Keratinocyte (primary cell): ENCODE measurements at regions not wholly inside any gene's neighbourhood (a gene's known extent, or its start where the extent isn't known, plus 50 kb on each side); places are given as distances from the start of the nearest gene placed in this dataset.
"Not testable (repeated sequence)": the region's sequence is repeated elsewhere in the genome, so short reads cannot be mapped to it uniquely, and the experiment has no call there.

Experiments
- DNase-seq: peaks from one replicate; pipeline ENCODE4 v3.0.0-alpha.2; 2011; ENCODE audit warnings: low read depth, missing footprints, low spot score
- FAIRE-seq: peaks from 2 replicates; lab custom pipeline; 2011; peaks lifted over from hg19 to GRCh38; lab: Jason Lieb, UNC
- H2AFZ ChIP-seq: 2 replicates; pipeline ENCODE4 v1.6.0; 2012; ENCODE audit warnings: low read length, control low read depth, inconsistent platforms; ENCODE audit not compliant: control insufficient read depth
- H3K27ac ChIP-seq: 2 replicates; pipeline ENCODE4 v1.5.1; 2011; ENCODE audit warnings: low read length; ENCODE audit not compliant: control insufficient read depth, insufficient read depth
- H3K27me3 ChIP-seq: 3 replicates; pipeline ENCODE4 v1.6.0; 2011; ENCODE audit warnings: low read length; ENCODE audit not compliant: control insufficient read depth, insufficient read depth; ENCODE audit errors: extremely low read depth
- H3K36me3 ChIP-seq, 2 experiments: 2 replicates in 1 of 2; 3 replicates in 1 of 2; pipeline ENCODE4 v1.5.1; 2011; ENCODE audit warnings: low read length in 2 of 2, mild to moderate bottlenecking in 1 of 2; ENCODE audit not compliant: control insufficient read depth in 2 of 2, insufficient read depth in 2 of 2; ENCODE audit errors: extremely low read depth in 1 of 2
- H3K4me1 ChIP-seq: 3 replicates; pipeline ENCODE4 v1.5.1; 2011; ENCODE audit warnings: low read length; ENCODE audit not compliant: control insufficient read depth, insufficient read depth; ENCODE audit errors: extremely low read depth
- H3K4me2 ChIP-seq: 3 replicates; pipeline ENCODE4 v1.6.0; 2011; ENCODE audit warnings: low read depth, low read length; ENCODE audit not compliant: control insufficient read depth, insufficient read depth; ENCODE audit errors: extremely low read depth
- H3K4me3 ChIP-seq, 3 experiments: fragments of 200-600 bp in 1 of 3; sonication (generic) in 1 of 3; 2 replicates in 2 of 3; 3 replicates in 1 of 3; pipeline ENCODE4 v1.5.1; 2011 to 2016; ENCODE audit warnings: low read length in 3 of 3, mild to moderate bottlenecking in 3 of 3, control low read depth in 2 of 3, inconsistent platforms in 1 of 3, low read depth in 1 of 3, mixed read lengths in 1 of 3, mixed run types in 1 of 3, moderate library complexity in 1 of 3; ENCODE audit not compliant: control insufficient read depth in 2 of 3, insufficient read depth in 2 of 3; ENCODE audit errors: extremely low read depth in 1 of 3
- H3K79me2 ChIP-seq: 2 replicates; pipeline ENCODE4 v1.6.0; 2012; ENCODE audit warnings: low read length; ENCODE audit not compliant: control insufficient read depth, insufficient read depth
- H3K9ac ChIP-seq: 3 replicates; pipeline ENCODE4 v1.6.0; 2011; ENCODE audit warnings: low read length; ENCODE audit not compliant: control insufficient read depth, insufficient read depth; ENCODE audit errors: extremely low read depth
- H3K9me1 ChIP-seq: 3 replicates; pipeline ENCODE4 v1.6.0; 2011; ENCODE audit warnings: low read length; ENCODE audit not compliant: control insufficient read depth, insufficient read depth; ENCODE audit errors: extremely low read depth
- H3K9me3 ChIP-seq: 2 replicates; pipeline ENCODE4 v1.5.1; 2012; ENCODE audit warnings: low read depth, low read length; ENCODE audit not compliant: control insufficient read depth
- H4K20me1 ChIP-seq: 3 replicates; pipeline ENCODE4 v1.6.0; 2011; ENCODE audit warnings: low read length; ENCODE audit not compliant: control insufficient read depth, insufficient read depth; ENCODE audit errors: extremely low read depth
- EZH2 ChIP-seq: IDR thresholded peaks from one replicate; pipeline ENCODE4 v1.6.1; 2012; ENCODE audit warnings: inconsistent platforms, mild to moderate bottlenecking, low read length, moderate library complexity
- dilution Hi-C: fragments of 300-500 bp; cut with MboI; formaldehyde crosslinking; loops from one replicate; pipeline ENCODE4 v1.7.0; 2020; ENCODE audit warnings: low sequenced_read_pairs; ENCODE audit not compliant: extremely low pct_ligation_motif_present
- TF ChIP-seq, protein P1 (sequence below), 3 experiments: IDR thresholded peaks in 1 of 3; conservative IDR thresholded peaks in 1 of 3; optimal IDR thresholded peaks in 1 of 3; 2 replicates in 2 of 3; 3 replicates in 1 of 3; pipeline versions ENCODE3 to v1.5.1; 2011; ENCODE audit warnings: low read length in 3 of 3, mild to moderate bottlenecking in 3 of 3, moderate library complexity in 2 of 3, control low read depth in 1 of 3, inconsistent platforms in 1 of 3; ENCODE audit not compliant: insufficient read depth in 2 of 3; ENCODE audit errors: extremely low read depth in 1 of 3

DNA sequence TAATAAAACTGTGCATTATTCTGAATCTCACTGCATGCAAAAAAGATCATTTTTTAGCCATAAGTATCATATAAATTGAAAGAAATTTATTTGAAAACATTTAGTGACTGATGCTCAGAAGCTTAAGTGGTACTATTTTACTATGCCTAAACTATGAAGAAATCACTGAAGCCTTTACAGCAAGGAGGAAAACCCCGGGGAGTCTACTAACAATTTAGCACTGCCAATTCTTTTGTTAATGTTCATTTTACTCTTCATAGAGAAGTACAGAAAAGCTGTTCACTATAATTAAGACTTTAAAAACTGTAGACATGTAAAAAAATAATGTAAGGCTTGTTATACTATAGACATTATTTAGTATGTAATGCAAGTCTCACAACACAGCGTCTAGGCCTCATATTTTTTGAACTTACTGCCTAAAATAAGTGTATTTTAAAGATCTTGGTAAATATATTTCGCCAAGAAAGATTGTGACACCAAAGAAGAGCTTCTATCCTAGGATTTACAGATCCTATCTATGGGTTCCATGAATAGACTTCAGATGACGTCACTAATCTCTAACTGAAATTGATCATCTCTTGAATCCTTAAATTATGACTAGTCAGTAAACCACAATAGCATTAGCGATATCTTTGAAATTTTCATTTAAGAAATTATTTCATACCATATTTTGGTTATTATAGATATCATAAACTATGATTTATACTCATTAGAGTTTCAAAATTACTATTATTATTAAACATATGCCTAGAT lies 602.5 kb downstream of the TMA16 start:
- no peak overlapping the region for H3K27ac ChIP-seq
- H3K4me3 ChIP-seq, result no peak overlapping the region
- DNase-seq, result no peak
- no peaks in the 10 kb centered on the region for H3K36me3 ChIP-seq
- H3K9me3 ChIP-seq, result no peaks in the 10 kb centered on the region
- H2AFZ ChIP-seq, result no peak overlapping the region
- H4K20me1 ChIP-seq, result no peaks in the 10 kb centered on the region
- no peaks in the 10 kb centered on the region for H3K27me3 ChIP-seq
- dilution Hi-C loops, result no loop called here
- no peak overlapping the region for H3K4me2 ChIP-seq
- H3K79me2 ChIP-seq, result no peaks in the 10 kb centered on the region
- no peak overlapping the region for H3K9ac ChIP-seq
- FAIRE-seq, result no peak
- TF ChIP-seq EZH2, result no peak
- TF ChIP-seq, protein P1, sequence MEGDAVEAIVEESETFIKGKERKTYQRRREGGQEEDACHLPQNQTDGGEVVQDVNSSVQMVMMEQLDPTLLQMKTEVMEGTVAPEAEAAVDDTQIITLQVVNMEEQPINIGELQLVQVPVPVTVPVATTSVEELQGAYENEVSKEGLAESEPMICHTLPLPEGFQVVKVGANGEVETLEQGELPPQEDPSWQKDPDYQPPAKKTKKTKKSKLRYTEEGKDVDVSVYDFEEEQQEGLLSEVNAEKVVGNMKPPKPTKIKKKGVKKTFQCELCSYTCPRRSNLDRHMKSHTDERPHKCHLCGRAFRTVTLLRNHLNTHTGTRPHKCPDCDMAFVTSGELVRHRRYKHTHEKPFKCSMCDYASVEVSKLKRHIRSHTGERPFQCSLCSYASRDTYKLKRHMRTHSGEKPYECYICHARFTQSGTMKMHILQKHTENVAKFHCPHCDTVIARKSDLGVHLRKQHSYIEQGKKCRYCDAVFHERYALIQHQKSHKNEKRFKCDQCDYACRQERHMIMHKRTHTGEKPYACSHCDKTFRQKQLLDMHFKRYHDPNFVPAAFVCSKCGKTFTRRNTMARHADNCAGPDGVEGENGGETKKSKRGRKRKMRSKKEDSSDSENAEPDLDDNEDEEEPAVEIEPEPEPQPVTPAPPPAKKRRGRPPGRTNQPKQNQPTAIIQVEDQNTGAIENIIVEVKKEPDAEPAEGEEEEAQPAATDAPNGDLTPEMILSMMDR (optimal IDR thresholded peaks at IDR 0.05 in 1 of 3, IDR thresholded peaks at IDR 0.05 in 1 of 3, conservative IDR thresholded peaks at IDR 0.05 in 1 of 3; ENCODE audit: extremely low read depth in 1 of 3, insufficient read depth in 2 of 3, low read length in 3 of 3), result no peak
- no peaks in the 10 kb centered on the region for H3K9me1 ChIP-seq
- H3K4me1 ChIP-seq, result no peaks in the 10 kb centered on the region

DNA sequence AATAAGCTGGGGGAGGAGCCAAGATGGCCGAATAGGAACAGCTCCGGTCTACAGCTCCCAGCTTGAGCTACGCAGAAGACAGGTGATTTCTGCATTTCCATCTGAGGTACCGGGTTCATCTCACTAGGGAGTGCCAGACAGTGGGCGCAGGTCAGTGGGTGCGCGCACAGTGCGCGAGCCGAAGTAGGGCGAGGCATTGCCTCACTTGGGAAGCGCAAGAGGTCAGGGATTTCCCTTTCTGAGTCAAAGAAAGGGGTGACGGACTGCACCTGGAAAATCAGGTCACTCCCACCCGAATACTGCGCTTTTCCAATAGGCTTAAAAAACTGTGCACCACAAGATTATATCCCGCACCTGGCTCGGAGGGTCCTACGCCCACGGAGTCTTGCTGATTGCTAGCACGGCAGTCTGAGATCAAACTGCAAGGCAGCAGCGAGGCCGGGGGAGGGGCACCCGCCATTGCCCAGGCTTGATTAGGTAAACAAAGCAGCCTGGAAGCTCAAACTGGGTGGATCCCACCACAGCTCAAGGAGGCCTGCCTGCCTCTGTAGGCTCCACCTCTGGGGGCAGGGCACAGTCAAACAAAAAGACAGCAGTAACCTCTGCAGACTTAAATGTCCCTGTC lies 606.4 kb downstream of the TMA16 start:
- H3K36me3 ChIP-seq, H2AFZ ChIP-seq, DNase-seq, H3K4me3 ChIP-seq, H3K27me3 ChIP-seq, H3K9me3 ChIP-seq, H3K9ac ChIP-seq, H3K27ac ChIP-seq, dilution Hi-C loops, H3K4me2 ChIP-seq, H4K20me1 ChIP-seq, FAIRE-seq, H3K79me2 ChIP-seq, H3K9me1 ChIP-seq, H3K4me1 ChIP-seq: not testable (repeated sequence)
